IMR-90 (cell line): ENCODE measurements at regions not wholly inside any gene's neighbourhood (a gene's known extent, or its start where the extent isn't known, plus 50 kb on each side); places are given as distances from the start of the nearest gene placed in this dataset.

Experiments used
- ATAC-seq: fragments of 200-7000 bp; cut with Tn5 transposase; 2 replicates; pipeline ENCODE4 v1.9.1; 2020; ENCODE audit warnings: low read depth, mild to moderate bottlenecking, moderate library complexity
- BruUV-seq: library from RNA; stranded (reverse); fragments of 400-500 nt; replicated peaks from 2 replicates; lab custom pipeline; 2021; lab: Mats Ljungman, UMichigan
- CTCF ChIA-PET: fragments of 300-600 bp; formaldehyde crosslinking; extraction: SDS; loops from one replicate; lab custom pipeline; 2021; ENCODE audit warnings: antibody characterized with exemption; lab: Yijun Ruan, JAX
- POLR2A ChIA-PET: fragments of 300-600 bp; sonication (Branson Sonifier 250); formaldehyde crosslinking; loops from one replicate; lab custom pipeline; 2022; ENCODE audit warnings: antibody characterized with exemption; ENCODE audit not compliant: unreplicated experiment; lab: Charles Lee
- DNase-seq: peaks from one replicate; pipeline ENCODE4 v3.0.0; 2013
- H2AFZ ChIP-seq: replicated peaks from 2 replicates; pipeline ENCODE3; 2013; ENCODE audit warnings: low read length, mild to moderate bottlenecking; ENCODE audit not compliant: poor library complexity
- H2AK5ac ChIP-seq: 2 replicates; pipeline ENCODE4 v1.6.1; 2013; ENCODE audit warnings: low read depth, low read length, inconsistent platforms
- H2AK9ac ChIP-seq: replicated peaks from 2 replicates; pipeline ENCODE3; 2013; ENCODE audit warnings: mild to moderate bottlenecking, low read depth, low read length, moderate library complexity; ENCODE audit not compliant: poor library complexity
- H2BK120ac ChIP-seq: 2 replicates; pipeline ENCODE4 v1.6.1; 2013; ENCODE audit warnings: low read depth, low read length, inconsistent platforms
- H2BK15ac ChIP-seq: 3 replicates; pipeline ENCODE4 v1.6.1; 2013; ENCODE audit warnings: low read depth, low read length, inconsistent platforms
- H2BK20ac ChIP-seq: 2 replicates; pipeline ENCODE4 v1.6.1; 2013; ENCODE audit warnings: low read depth, mild to moderate bottlenecking, inconsistent platforms, low read length, moderate library complexity
- H2BK5ac ChIP-seq: 2 replicates; pipeline ENCODE4 v1.6.1; 2013; ENCODE audit warnings: mild to moderate bottlenecking, low read depth, low read length, inconsistent platforms; ENCODE audit not compliant: poor library complexity, severe bottlenecking
- H3K14ac ChIP-seq: replicated peaks from 2 replicates; pipeline ENCODE4 v1.6.1; 2013; ENCODE audit warnings: low read depth, low read length, inconsistent platforms
- H3K18ac ChIP-seq: 2 replicates; pipeline ENCODE4 v1.6.1; 2013; ENCODE audit warnings: low read depth, low read length, control low read depth
- H3K23ac ChIP-seq: 2 replicates; pipeline ENCODE4 v1.6.1; 2013; ENCODE audit warnings: low read depth, low read length, inconsistent platforms
- H3K27ac ChIP-seq: 2 replicates; pipeline ENCODE4 v1.5.1; 2013; ENCODE audit warnings: mild to moderate bottlenecking, control low read depth, low read length; ENCODE audit not compliant: insufficient read depth
- H3K27me3 ChIP-seq: 2 replicates; pipeline ENCODE4 v1.6.1; 2013; ENCODE audit warnings: low read length; ENCODE audit not compliant: control insufficient read depth, insufficient read depth
- H3K36me3 ChIP-seq: 2 replicates; pipeline ENCODE4 v1.6.1; 2013; ENCODE audit warnings: low read length, mixed read lengths; ENCODE audit not compliant: control insufficient read depth, insufficient read depth
- H3K4ac ChIP-seq: 2 replicates; pipeline ENCODE4 v1.6.1; 2013; ENCODE audit warnings: low read depth, low read length, inconsistent platforms
- H3K4me1 ChIP-seq: 2 replicates; pipeline ENCODE4 v1.6.1; 2013; ENCODE audit warnings: low read length, mixed read lengths; ENCODE audit not compliant: control insufficient read depth, insufficient read depth
- H3K4me2 ChIP-seq: 2 replicates; pipeline ENCODE4 v1.6.1; 2013; ENCODE audit warnings: low read depth, mild to moderate bottlenecking, control low read depth, low read length, moderate library complexity
- H3K4me3 ChIP-seq: 2 replicates; pipeline ENCODE4 v1.5.1; 2013; ENCODE audit warnings: low read depth, mild to moderate bottlenecking, control low read depth, low read length, moderate library complexity; ENCODE audit not compliant: insufficient read depth
- H3K56ac ChIP-seq: 2 replicates; pipeline ENCODE4 v1.6.1; 2013; ENCODE audit warnings: low read length, inconsistent platforms; ENCODE audit not compliant: insufficient read depth; ENCODE audit errors: extremely low read depth
- H3K79me1 ChIP-seq, 2 experiments: 2 replicates each; pipeline ENCODE4 v1.6.1; 2013; ENCODE audit warnings: low read length in 2 of 2, inconsistent platforms in 1 of 2, low read depth in 1 of 2
- H3K9ac ChIP-seq: 2 replicates; pipeline ENCODE4 v1.6.1; 2013; ENCODE audit warnings: low read depth, low read length, control low read depth
- H3K9me1 ChIP-seq: 2 replicates; pipeline ENCODE4 v1.6.1; 2013; ENCODE audit warnings: low read length, inconsistent platforms; ENCODE audit not compliant: insufficient read depth
- H3K9me3 ChIP-seq: 2 replicates; pipeline ENCODE4 v1.6.1; 2013; ENCODE audit warnings: low read length; ENCODE audit not compliant: control insufficient read depth, insufficient read depth
- H4K20me1 ChIP-seq: 2 replicates; pipeline ENCODE4 v1.6.1; 2013; ENCODE audit warnings: low read length, inconsistent platforms; ENCODE audit not compliant: insufficient read depth
- H4K5ac ChIP-seq: 2 replicates; pipeline ENCODE4 v1.6.1; 2013; ENCODE audit warnings: mild to moderate bottlenecking, low read depth, low read length, control low read depth
- H4K8ac ChIP-seq, 2 experiments: 2 replicates each; pipeline ENCODE4 v1.6.1; 2013; ENCODE audit warnings: low read depth in 2 of 2, low read length in 2 of 2, control low read depth in 1 of 2, inconsistent platforms in 1 of 2
- H4K91ac ChIP-seq: 2 replicates; pipeline ENCODE4 v1.6.1; 2013; ENCODE audit warnings: low read depth, low read length, inconsistent platforms; ENCODE audit not compliant: insufficient read depth
- BHLHE40 ChIP-seq: fragments of 150-350 bp; IDR thresholded peaks from 2 replicates; pipeline ENCODE4 v1.6.1; 2016; ENCODE audit warnings: mild to moderate bottlenecking, low read depth, low read length
- CEBPB ChIP-seq: IDR thresholded peaks from 2 replicates; pipeline ENCODE4 v1.6.1; 2012; ENCODE audit warnings: low read depth, low read length, improper control_type of control experiment
- CHD1 ChIP-seq: IDR thresholded peaks from 2 replicates; pipeline ENCODE4 v1.6.1; 2012; ENCODE audit warnings: low read depth, low read length, improper control_type of control experiment
- CTCF ChIP-seq: conservative IDR thresholded peaks from 2 replicates; pipeline ENCODE4 v1.5.1; 2012; ENCODE audit warnings: mild to moderate bottlenecking, low read depth, low read length, improper control_type of control experiment
- ELK1 ChIP-seq: fragments of 150-350 bp; IDR thresholded peaks from 2 replicates; pipeline ENCODE4 v1.6.1; 2016; ENCODE audit warnings: low read depth, mild to moderate bottlenecking, low read length, moderate library complexity, borderline replicate concordance
- FOS ChIP-seq: fragments of 150-350 bp; IDR thresholded peaks from 2 replicates; pipeline ENCODE4 v1.6.1; 2016; ENCODE audit warnings: low read depth, low read length
- MAZ ChIP-seq: IDR thresholded peaks from 2 replicates; pipeline ENCODE4 v1.6.1; 2012; ENCODE audit warnings: low read depth, mild to moderate bottlenecking, low read length, improper control_type of control experiment, moderate library complexity, borderline replicate concordance
- NFE2L2 ChIP-seq: fragments of 150-350 bp; IDR thresholded peaks from 2 replicates; pipeline ENCODE4 v1.6.1; 2016; ENCODE audit warnings: low read depth, mild to moderate bottlenecking, low read length
- POLR2A ChIP-seq: IDR thresholded peaks from 2 replicates; pipeline ENCODE4 v1.6.1; 2012; ENCODE audit warnings: mild to moderate bottlenecking, low read depth, low read length
- RAD21 ChIP-seq: IDR thresholded peaks from 2 replicates; pipeline ENCODE4 v1.6.1; 2012; ENCODE audit warnings: low read length, improper control_type of control experiment
- RFX5 ChIP-seq: IDR thresholded peaks from 2 replicates; pipeline ENCODE4 v1.8.0; 2012; ENCODE audit warnings: low read depth, mild to moderate bottlenecking, low read length, moderate library complexity
- SMC3 ChIP-seq: fragments of 150-350 bp; IDR thresholded peaks from 2 replicates; pipeline ENCODE4 v1.6.1; 2016; ENCODE audit warnings: low read depth, mild to moderate bottlenecking, antibody characterized with exemption, low read length, moderate library complexity
- WGBS, 2 experiments: methylation state at CpG; one replicate each; pipeline versions ENCODE4 v1.1.5 to v1.1.7; 2013; ENCODE audit warnings: missing lambda C conversion rate in 2 of 2; ENCODE audit not compliant: insufficient read length in 1 of 2; ENCODE audit errors: extremely low coverage in 2 of 2; 5-methylcytosine and 5-hydroxymethylcytosine counted together
- dilution Hi-C: fragments of 300-500 bp; cut with HindIII; formaldehyde crosslinking; loops from one replicate; pipeline ENCODE4 v1.14.3; 2018; ENCODE audit warnings: low sequenced_read_pairs; ENCODE audit not compliant: unreplicated experiment
- in situ Hi-C: fragments of 300-500 bp; cut with MboI; formaldehyde crosslinking; loops from 3 replicates; pipeline ENCODE4 v1.14.3; 2019; ENCODE audit warnings: low sequenced_read_pairs, inconsistent platforms, mixed read lengths
- intact Hi-C: fragments of 100-400 bp; cut with micrococcal nuclease; formaldehyde crosslinking; loops from 2 replicates; pipeline ENCODE4 v1.10.0; 2022

GRCh38 chr17:36684134-36684533, 82.8 kb downstream of the MRM1 start:
- Histone ChIP-seq H4K91ac (no peak overlapping the region), H4K20me1 (no peaks in the 10 kb centered on the region), H2AK5ac (no peak overlapping the region), H2BK20ac (no peak overlapping the region), H3K4me3 (no peak overlapping the region), H4K5ac (no peak overlapping the region), H3K79me1 (no peaks in the 10 kb centered on the region), H2BK120ac (no peak overlapping the region), H2AFZ (no peak overlapping the region), H3K4ac (no peak overlapping the region), H2BK5ac (no peak overlapping the region), H3K56ac (no peak overlapping the region), H2BK15ac (no peak overlapping the region), H3K27me3 (peaks cover 20% of the 10 kb centered on the region), H3K9ac (no peak overlapping the region), H3K4me2 (no peak overlapping the region), H3K4me1 (no peaks in the 10 kb centered on the region), H2AK9ac (no peak overlapping the region), H3K9me1 (no peaks in the 10 kb centered on the region), H4K8ac (no peak overlapping the region), H3K18ac (no peak overlapping the region), H3K36me3 (no peaks in the 10 kb centered on the region), H3K23ac (no peak overlapping the region), H3K14ac (no peak overlapping the region), H3K27ac (no peak overlapping the region), H3K9me3 (no peaks in the 10 kb centered on the region)
- TF ChIP-seq CHD1: no peak
- TF ChIP-seq RFX5: no peak
- no peak for TF ChIP-seq POLR2A
- no peak for TF ChIP-seq CEBPB
- no peak for TF ChIP-seq NFE2L2
- no peak for TF ChIP-seq MAZ
- no peak for TF ChIP-seq RAD21
- no peak for TF ChIP-seq SMC3
- no peak for TF ChIP-seq BHLHE40
- TF ChIP-seq CTCF: no peak
- TF ChIP-seq ELK1: no peak
- no peak for TF ChIP-seq FOS
- intact Hi-C loops (no loop called here), dilution Hi-C loops (no loop called here), in situ Hi-C loops (no loop called here)
- DNase-seq: no peak
- POLR2A ChIA-PET: no interaction called here
- ATAC-seq: no peak
- CTCF ChIA-PET: no interaction called here
- 20% methylated on average over 1 of the region's 4 CpGs; no CpG with 5 or more reads in 1 of the 2 experiments for WGBS, 2 experiments
- BruUV-seq: no TSS peak
